Renal cortical epithelial cell (primary cell): ENCODE measurements at regions not wholly inside any gene's neighbourhood (a gene's known extent, or its start where the extent isn't known, plus 50 kb on each side); places are given as distances from the start of the nearest gene placed in this dataset.
"Not testable (repeated sequence)": the region's sequence is repeated elsewhere in the genome, so short reads cannot be mapped to it uniquely, and the experiment has no call there.

Experiments used
- DNase-seq: peaks from one replicate; pipeline ENCODE4 v3.0.0-alpha.2; 2011; ENCODE audit warnings: low read depth

DNA sequence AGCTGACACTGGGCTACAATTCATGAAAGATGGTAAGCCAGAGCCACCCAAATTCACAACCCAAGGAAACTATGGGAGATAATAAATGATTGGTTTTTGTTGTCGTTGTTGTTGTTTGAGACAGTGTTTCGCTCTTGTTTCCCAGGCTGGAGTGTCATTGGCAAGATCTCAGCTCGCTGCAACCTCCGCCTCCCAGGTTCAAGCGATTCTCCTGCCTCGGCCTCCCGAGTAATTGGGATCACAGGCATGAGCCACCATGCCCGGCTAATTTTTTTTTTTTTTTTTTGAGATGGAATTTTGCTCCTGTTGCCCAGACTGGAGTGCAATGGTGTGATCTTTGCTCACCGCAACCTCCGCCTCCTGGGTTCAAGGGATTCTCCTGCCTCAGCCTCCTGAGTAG, 65.9 kb upstream of the METTL9 start:
- DNase-seq = not testable (repeated sequence)

DNA sequence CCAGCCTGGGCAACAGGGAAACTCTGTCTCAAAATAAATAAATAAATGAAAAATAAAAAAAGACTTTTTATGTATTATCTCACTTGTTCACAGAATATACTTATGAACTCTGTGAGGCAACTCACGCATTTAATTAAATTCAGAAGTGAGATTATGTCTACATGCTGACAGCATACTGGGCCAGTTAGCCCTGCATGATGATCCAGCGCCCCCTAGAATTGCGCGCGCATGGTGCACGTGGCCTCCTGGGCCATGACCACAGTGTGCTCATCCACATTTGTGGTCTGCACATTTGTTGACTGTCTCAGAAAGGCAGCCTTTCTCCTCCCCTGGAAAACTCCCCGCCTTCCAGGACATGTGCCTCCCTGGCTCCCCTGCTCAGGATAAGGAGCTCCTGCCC, 64.8 kb upstream of the METTL9 start:
- DNase-seq = not testable (repeated sequence)

DNA sequence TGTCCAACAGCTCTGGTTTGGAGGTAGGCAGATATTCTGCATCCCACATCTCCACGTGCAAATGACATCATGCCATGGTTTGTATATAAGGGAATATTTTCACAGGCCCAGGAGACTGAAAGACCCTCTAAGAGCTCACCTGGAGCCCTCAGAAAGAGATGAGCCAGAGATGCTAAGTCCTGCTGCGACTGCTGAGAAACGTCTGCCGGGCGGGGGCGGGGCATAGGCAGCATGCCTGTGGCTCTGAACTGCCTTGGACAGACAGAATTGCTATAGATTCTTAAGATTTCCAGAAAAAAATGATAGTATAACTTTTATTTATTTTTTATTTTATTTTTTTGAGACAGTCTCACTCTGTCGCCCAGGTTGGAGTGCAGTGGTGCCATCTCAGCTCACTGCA, 64.2 kb upstream of the METTL9 start:
- not testable (repeated sequence) for DNase-seq

DNA sequence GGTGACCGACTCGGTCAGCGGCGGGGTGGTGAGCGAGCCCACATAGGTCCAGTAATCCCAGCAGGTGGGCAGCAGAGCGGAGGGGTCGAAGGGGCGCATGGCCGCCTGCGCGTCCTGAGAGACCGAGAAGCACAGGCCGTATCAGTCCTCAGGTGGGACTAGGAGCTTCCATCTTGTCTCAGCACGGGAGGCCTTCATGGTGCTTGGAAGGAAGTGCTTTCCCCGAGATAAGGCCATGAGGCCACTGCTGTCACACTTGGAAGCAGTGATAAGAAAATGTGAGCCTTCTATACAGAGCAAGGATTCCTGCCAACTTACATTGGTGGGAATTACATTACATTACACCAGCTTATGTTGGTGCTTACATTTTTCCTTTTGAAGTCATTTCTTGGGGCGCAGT, 62.6 kb upstream of the METTL9 start:
- not testable (repeated sequence) for DNase-seq

DNA sequence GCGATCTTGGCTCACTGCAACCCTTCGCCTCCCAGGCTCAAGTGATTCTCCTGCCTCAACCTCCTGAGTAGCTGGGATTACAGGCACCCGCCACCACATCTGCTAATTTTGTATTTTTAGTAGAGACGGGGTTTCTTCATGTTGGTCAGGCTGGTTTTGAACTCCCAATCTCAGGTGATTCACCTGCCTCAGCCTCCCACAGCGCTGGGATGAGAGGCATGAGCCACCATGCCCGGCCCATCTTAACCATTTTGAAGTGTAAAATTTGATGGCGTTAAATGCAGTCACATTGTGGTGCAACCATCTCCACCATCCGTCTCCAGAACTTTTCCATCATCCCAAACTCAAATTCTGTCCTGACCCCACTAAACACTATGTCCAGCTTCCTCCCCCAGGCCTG, 61.8 kb upstream of the METTL9 start:
- DNase-seq = not testable (repeated sequence)

DNA sequence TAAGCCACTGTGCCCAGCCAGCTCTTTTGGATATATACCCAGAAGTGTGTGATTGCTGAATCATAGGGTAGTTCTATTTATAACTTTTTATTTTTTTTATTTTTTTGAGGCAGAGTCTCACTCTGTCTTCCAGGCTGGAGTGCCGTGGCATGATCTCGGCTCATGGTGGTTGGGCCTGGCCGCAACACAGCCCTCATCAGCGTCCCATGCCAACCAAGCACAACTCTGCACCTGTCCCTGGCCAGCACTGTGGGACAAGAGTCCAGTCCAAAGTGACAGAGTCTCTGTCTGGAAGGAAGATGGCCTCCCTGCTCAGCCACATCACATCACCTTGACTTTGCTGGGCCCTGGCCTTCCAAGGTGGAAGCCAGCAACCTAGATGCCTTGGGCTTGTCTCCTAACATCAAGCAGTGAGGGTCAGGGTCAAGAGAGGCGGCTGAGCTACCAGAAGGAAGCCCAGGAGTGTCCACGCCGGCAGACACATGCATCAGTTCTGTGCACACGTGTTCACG, 60.2 kb upstream of the METTL9 start:
- DNase-seq = not testable (repeated sequence)

DNA sequence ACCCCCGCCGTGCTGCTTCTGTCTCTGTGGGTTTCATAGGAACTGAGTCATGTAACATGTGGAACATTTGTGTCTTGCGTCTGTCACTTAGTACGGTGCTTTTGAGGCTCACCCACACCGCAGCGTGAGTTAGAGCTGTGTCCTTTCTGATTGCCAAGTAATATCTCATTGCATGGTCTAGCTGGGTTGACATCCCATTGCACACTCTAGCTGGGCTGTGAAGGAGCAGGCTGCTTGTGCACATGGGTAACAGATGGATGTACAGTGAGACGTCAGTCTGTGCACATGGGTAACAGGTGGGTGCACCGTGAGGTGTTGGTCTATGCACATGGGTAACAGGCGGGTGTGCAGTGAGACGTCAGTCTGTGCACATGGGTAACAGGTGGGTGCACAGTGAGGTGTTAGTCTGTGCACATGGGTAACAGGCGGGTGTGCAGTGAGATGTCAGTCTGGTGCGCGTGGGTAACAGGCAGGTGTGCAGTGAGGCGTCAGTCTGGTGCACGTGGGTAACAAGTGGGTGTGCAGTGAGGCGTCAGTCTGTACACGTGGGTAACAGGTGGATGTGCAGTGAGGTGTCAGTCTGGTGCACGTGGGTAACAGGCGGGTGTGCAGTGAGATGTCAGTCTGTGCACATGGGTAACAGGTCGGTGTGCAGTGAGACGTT, 58.5 kb upstream of the METTL9 start:
- not testable (repeated sequence) for DNase-seq

DNA sequence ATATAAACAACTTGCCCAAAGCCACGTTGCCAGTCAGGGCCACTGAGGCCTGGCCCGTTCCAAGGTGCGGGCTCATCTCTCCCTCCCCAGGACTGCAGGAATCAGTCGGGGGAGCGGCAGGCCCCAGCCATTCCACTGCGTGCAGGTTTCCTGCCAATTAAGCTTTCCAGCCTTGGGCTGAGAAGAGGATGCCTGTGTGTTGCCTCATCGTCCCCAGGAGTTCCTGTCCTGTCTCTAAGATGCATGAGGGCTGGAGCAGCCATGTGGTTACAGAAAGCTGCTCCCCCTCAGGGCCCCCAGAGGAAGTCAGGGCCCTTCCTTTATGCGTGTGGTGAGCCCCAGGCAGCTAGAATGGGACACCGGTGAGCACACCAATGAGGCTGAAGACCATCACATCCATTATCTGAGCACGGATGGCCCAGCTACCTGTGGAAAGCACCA, 57.7 kb upstream of the METTL9 start:
- DNase-seq = not testable (repeated sequence)

DNA sequence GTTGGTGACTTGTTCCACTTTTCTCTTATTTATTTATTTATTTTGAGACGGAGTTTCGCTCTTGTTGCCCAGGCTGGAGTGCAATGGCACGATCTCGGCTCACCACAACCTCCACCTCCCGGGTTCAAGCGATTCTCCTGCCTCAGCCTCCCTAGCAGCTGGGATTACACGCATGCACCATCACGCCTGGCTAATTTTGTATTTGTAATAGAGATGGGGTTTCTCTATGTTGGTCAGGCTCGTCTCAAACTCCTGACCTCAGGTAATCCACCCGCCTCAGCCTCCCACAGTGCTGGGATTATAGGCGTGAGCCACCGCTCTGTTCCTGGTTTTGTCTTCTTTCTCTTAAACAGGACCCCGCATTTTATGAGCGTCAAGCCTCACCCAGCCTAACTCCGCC, 57.3 kb upstream of the METTL9 start:
- DNase-seq = not testable (repeated sequence)

DNA sequence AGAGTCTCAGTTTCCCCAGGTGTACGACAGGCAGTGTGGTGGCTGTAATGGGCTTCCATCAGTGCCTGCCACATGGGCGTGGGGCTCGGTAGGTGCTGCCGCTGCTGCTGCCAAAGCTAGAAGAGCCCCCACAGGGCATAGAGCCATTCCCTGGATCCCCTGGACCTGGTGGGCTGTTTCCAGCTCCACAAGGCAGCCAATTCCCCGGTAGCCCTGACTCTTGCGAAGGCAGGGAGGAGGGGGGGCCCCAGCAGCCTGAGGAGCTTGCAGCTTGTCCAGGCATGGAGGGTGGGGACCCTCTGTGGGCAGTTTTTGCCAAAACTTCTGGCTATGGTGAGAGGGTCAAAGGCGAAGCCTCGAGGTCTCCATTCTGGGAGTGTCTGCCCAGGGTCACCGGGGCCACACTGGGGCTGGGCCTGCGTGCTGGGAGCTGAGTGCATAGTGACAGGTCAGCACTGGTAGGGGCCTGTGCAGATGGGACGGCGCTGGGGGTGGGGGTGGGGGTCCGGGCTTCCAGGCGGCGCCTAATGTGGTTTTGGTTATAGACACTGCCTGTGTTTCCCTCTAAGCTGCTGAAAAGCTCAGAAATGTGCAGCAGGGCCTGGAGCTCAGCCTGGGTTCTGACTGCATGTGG, 56.8 kb upstream of the METTL9 start:
- not testable (repeated sequence) for DNase-seq

DNA sequence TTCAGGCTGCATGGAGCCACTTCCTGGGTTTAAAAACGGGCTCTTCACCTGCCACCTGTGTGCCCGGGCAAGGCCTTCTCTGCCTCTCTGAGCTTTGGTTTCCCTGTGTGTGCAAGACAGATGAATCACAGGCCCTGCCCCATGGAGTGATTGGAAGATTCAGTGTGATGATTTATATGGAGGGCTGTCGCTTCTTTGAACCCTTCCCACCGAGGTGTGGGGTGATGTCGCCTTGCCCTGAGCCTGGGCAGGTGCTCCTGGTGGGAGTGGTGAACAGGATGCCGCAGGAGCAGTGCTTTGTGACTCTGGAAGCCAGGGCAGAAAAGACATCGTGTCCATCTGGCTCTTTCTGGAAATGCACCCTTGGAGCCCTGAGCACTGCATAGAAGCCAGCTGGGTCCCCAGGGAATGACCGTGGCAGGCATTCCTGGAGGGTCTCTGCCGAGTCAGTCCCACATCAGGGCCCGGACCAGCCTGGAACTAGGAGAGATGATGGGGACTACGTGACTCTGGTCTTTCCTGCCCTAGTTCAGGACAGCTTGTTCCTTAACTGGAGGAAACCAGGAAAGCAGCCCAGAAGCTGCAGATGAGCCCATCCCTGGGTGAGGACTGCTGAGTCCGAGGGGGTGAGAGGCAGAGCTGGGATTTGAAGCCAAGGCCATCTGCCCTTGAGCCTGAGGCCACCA, 56.1 kb upstream of the METTL9 start:
- DNase-seq = not testable (repeated sequence)

DNA sequence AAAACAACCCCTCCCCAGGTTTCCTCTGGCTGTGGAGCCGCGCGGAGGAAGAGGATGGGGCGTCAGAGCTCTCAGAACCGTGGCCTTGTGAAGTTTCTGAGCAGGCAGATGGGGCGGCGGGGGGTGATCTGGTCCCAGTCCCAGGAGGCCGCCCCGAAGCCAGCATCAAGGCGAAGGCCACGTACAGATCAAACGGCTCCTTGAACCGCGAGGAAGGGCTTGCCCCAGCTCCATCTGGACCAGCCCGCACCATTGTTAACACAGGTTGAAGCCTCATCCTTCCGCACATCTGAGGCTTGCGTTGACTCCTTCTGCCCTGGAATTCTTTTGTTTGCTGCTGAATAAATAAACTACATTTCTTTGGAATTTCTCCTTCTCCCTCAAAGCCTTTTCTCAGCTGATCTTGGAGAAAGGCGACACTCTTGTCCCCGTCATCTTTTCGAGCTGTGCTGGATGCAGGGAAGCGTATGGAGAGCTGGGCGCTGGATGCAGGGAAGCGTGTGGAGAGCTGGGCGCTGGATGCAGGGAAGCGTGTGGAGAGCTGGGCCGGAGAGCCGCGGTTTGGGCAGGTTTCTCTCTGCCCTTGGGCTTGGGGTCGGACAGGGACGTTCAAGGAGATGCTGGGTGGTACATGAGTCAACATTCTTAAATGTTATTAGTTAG, 53.6 kb upstream of the METTL9 start:
- not testable (repeated sequence) for DNase-seq

DNA sequence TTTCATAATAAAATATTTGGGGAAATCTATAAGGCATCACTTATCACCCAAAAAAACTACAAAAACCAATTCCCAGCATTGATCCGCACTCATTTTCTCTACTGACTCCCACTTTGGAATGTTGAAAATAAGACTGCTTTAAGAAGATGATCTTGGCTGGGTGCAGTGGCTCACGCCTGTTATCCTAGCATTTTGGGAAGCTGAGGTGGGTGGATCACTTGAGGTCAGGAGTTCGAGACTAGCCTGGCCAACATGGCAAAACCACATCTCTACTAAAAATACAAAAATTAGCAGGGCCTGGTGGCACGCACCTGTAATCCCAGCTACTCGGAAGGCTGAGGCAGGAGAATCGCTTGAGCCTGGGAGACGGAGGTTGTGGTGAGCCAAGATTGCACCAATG, 50.0 kb upstream of the METTL9 start:
- not testable (repeated sequence) for DNase-seq
